NCI-H1694 treated with DMSO at 0.1 percent for 48 hours (cell line): ENCODE measurements at regions not wholly inside any gene's neighbourhood (a gene's known extent, or its start where the extent isn't known, plus 50 kb on each side); places are given as distances from the start of the nearest gene placed in this dataset.
A peak's percentile ranks its signal among the peaks of the same experiment; 100 is the strongest.

Experiments
- DNase-seq: peaks from one replicate; lab custom pipeline; 2025; lab: John Stamatoyannopoulos, UW

DNA sequence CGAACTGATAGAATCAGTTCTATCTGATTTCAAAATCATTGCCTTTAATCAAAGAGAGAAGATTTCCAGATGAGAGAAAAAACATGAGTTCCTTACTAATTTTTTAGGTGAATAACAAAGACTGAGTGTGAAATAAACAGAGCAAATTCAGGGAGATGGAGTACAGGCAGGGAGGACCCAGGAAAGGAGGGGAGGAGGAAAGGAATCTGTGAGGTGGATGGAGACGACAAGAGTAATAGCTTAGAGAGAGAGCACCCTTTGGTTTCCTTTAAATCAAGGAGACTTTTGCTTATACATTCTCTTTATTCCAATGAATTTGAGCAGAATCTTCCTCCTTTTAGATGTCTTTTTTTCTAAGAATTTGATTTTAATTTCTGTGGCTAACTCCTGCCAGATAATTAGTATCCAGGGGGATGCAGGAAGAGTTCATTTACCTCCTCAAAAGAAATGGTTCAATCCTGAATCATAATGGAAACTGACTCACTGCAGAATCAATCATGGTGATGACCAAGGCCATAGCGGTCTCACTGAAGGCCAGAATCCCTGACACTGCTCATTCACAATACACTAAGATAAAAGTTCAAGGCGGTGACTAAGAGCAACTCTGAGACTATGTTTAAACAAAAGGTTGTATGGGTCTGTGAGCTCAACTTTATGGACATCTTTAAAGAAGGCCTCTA is 234.0 kb upstream of the ZC3H12C start:
- no peak for DNase-seq

DNA sequence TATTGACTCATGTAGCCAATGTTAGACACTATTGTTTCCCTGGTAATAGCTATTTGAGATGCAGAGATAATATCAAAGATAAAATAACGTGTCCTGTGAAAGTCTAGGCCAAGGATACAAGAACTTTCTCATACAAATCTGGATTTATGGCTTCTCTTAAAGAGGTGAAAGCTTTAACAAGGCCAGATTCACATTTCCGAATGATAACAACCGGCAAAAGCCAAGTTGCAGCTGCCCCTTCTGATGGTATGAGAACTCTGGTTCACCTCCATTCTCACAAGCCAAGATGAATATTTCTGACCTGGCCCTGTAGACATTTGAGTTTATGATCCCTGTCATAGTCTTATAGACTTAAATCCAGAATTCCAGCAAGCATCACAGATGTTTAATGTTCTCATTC is 230.4 kb upstream of the ZC3H12C start:
- DNase-seq = no peak

DNA sequence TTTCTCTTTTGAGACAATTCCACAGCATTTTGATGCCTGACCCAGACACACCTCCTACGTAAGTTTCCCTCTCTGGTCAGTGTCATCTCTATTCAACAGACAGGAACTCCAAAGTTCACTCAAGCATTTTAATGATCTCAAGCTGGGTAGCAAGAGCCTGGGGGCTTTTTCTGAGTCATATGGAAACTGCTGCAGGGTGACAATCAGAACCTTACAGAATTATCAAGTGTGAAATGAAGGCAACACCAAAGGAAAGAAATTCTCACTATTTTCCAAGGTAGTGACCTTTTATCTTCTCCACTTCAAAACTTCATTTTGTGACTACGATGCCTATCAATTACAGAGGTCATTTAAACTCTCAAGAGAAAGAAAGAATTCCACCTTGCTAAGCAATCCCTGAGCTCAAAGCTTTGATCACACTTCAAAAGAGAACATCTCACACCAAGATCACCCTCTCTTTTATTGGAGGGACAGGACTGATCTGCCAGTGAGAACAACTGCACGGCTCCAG is 229.0 kb upstream of the ZC3H12C start:
- DNase-seq = no peak

DNA sequence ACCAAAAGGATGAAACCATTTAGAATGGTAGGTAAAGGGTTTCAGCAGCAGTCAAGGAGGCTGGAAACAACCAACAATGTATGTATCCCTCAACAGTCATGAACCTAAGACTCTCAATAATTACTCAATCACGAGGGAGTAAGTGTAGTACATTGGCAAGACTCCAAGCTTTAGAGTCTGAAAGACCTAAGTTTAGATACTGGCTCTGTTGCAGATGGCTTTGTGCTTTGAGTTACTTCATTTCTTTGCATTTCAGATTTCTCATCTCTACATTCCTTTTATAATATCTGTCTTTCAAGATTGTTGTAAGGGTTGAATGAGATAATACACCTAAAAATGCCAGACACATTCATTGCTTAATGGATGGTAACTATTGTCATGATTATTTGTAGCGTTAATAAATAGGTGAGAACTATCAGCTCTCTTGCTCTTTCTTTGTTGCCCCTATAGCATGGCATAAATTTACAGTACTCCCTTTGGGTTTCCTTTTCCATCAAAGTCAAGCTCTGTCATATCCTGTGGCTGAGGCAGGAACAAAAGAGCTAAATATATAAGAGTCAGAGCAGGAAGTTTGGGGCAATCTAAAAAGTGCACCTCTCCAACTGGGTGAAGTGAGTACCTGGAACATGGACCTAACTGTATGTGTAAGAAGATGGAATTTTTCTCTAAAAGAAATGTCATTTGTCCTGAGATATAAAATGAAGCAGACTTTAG is 228.2 kb upstream of the ZC3H12C start:
- DNase-seq = no peak

DNA sequence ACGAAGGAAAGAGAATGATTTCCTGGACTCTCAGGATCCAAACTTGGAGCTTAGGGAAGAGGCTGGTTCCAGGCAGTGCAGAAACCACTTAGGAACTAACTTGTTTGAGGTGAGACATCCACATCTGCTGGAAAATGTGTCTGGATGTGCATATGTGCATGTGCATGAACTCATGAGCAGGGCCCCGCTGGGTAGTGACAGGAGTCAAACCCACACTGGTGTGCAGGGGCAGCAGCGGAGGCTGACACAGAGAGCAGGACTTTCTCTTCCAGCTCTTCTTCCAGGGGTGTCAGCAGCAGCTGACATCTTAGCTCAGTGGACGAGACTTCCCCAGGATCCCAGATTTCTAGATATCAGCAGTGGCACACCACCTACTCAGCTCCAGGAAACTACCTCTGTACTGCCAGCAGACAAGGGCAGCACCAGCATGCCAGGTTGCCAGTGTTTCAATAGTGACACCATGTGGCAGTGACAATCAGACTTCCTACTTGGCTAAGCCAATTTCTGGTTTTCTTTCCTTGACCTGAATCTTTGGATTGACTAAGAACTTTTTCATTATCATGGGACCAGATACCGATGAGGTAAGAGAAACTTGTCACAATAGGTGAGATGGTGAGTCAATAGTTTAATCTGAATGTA is 227.5 kb upstream of the ZC3H12C start:
- peak; percentile 8 for DNase-seq

DNA sequence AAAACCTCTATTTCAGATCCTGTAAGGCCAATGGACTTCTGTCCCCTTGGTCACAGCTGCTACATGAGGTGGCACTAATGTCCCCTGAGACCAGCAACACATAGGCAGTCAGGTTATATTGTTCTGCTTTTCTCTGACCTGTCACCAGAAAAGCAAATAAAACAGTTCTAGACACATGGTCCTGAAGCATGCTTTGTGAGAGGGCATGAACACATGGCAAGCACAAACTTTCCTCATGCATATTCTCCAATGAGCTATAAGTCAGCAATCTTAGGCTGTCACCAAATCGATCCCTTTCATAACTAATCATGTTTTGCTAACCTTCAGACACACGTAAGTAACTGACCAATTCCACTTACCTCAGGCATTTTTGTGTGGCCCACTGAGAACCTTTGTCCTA is 225.4 kb upstream of the ZC3H12C start:
- no peak for DNase-seq

DNA sequence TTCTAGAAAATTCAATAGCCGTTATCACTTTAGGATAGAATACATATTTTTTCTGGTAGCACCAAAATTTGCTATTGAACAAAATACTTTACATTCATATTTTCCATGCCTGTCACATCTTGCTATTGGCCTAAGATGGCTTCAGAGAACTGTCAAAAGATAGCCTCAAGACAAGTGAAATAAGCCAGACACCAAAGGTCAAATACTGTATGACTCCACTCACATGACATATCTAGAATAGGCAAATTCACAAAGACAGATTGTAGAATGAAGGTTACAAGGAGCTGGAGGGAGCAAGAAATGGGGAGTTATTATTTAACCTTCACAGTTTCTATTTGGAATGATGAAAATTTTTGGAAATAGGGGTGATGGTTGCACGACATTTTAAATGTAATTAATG is 223.7 kb upstream of the ZC3H12C start:
- no peak for DNase-seq

DNA sequence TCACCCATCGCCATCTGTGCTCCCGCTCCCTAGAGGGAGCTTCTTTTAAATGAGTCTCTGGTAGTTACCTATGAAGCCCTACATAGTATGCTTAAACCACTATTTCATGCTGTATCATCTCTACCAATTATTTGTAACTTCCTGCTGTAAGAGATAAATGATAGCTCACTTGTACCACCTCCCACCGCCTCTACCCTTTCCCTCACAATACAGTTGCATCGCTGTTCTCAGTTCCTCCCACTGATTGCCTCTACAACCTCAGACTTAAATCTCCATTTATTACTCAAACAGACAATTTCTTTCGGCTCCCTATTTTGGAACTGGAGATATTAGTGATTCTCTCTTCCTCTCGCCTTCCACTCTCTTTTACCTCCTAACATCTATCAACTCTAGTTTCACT is 222.9 kb upstream of the ZC3H12C start:
- DNase-seq = no peak

DNA sequence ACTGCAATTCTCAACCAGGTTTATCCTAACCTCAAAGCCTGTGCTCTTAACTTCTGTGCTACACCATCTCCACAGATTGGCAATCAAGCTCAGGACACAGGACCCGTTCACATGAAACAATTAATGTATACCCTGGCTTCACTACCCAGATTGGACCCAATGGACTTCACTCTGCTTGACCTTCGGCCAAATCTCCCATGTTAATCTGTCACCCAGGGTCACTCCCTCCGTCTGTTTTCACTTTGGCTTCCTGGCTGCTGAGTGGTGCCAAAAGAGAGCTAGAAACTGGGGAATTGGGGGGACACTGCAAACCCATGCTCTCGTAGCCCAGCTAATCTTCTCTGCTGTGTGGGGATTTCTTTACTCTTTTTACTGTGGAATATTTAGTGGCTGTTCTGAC is 216.1 kb upstream of the ZC3H12C start:
- DNase-seq = no peak

DNA sequence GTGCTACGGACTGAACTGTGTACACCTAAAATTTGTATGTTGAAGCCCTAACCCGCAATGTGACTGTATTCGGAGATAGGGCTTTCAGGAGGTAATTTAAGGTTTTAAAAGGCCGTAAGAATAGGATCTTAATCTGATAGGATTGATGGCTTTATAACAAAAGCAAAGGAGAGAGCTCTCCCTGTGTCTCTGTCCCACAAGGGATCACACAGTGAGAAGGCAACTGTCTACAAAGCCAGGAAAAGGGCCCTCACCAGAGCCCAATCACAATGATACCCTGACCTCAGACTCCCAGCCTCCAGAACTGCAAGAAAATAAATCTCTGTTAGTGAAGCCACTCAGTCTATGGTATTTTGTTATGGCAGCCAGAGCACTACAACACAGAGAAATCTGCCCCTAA is 208.7 kb upstream of the ZC3H12C start:
- DNase-seq = no peak

DNA sequence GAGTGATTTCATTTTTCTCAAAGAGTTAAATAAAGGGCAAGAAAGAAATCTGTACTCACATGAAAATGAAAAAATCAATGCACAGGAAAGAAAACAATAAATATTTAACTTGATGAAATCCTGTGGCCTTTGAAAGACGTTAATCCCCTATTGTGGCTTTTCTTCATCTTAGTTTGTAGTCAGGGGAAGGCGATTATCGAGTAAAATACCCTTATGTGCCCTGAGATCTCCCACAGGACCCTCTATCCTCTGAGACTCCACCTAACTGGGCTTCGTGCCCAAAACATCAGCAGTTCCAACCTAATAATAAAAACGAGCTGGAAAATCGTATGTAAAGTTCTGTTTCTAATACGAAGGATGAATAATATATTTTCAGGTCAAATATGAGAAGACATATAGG is 208.2 kb upstream of the ZC3H12C start:
- DNase-seq = no peak

DNA sequence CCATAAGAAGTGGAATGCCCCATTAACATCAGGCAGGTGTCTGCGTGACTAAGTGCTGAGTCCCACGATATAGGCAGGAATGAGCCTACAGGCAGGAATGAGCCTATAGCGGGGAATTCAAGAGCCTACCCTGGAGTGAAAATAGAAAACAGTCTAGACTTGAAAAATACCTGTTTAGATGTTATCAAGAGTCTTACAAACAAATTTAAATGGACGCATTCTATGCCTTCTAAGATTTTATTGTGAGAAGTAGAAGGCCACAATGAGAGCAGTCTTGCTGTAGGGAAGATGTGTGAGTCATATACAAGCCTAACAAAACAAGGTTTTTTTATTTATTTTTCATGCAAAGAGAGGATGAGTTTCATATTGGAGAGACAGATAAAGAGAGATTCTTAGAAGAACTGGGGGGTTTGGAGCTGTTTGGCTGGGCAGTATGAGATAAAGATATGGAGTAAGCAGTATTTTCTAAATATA is 200.8 kb upstream of the ZC3H12C start:
- DNase-seq = no peak

DNA sequence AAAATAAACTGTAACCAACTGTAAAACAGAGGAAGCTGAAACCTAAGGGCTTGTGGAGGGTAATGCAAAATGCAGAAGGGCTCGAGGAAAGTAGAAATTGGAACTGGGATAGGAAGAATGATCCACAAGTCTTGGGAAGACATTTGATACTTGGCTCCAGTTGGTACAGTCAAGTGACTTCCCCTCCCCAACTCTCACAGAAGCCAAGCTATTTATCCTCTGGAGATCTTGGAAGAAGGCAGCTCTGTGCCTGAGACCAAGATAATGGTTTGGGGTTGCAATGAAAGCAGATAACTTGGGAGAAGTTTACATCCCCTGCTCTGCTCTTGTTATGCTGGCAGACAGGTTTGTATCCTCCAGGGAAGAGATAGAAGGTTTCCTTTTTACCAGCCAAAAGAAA is 198.9 kb upstream of the ZC3H12C start:
- no peak for DNase-seq

DNA sequence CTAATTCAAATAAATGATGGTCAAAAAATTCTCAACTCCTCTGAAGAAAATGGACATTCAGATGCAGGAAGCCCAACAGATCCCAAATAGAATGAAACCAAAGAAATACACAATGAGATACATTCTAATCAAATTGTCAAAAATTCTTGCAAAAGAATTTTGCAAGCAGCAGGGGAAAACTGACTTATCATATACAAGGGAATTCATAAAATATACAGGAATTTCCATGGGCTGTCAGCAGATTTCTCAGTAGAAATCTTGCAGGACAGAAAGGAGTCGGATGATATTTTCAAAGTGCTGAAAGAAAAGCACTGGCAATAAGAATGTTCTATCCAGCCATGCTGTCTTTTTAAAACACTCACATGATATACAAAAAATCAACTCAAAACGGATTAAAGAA is 194.6 kb upstream of the ZC3H12C start:
- DNase-seq = no peak

DNA sequence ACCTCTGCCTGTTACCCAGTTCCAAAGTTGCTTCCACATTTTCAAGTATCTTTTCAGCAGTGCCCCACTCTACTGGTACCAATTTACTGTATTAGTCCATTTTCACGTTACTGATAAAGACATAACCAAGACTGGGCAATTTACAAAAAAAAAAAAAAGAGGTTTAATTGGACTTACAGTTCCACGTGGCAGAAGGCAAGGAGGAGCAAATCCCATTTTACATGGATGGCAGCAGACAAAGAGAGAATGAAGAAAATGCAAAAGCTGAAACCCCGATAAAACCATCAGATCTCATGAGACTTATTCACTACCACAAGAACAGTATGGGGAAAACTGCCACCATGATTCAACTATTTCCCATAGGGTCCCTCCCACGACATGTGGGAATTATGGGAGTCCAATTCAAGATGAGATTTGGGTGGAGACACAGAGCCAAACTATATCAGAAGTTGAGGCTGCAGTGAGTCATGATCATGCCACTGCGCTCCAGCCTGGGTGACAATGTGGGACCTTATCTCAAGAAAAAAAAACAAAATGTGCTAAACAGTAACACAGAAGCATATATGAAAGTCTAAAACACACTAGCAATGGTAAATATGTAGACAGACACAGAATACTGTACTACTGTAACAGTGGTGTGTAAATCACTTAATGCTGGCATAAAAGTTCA is 190.3 kb upstream of the ZC3H12C start:
- no peak for DNase-seq

DNA sequence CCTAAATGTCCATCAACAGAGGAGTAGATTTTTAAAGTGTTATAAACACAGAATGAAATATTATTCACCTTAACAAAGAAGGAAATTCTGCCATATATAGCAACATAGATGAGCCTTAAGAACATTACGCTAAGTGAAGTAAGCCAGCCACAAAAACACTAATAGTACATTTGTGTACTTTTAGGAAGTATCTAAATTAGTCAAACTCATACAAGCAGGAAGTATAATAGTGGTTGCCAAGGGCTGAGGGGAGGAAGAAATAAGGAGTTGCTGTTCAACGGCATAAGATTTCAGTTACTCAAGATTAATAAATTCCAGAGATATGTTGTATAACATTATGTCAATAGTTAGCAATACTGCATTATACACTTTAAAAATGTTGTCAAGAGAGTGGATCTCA is 181.7 kb upstream of the ZC3H12C start:
- no peak for DNase-seq

DNA sequence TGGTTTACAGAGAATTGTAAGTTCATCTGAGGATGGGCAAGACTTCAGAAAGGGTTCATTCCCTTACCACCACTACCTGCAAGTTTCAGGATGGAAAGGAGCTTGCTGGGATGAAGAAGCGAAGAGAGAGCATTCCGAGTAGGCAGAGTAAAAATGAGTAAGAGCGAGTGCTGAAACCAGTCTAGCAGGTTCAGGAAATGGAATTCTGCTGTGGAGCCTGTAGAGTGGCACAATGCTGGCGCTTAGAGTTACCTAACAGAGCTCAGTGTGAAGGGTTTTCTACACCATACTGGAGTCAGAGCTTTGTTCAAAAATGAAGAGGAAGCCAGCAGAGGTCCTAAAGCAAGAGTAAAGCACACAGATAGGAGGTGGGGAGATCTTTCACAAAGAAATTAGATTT is 179.2 kb upstream of the ZC3H12C start:
- DNase-seq = no peak

DNA sequence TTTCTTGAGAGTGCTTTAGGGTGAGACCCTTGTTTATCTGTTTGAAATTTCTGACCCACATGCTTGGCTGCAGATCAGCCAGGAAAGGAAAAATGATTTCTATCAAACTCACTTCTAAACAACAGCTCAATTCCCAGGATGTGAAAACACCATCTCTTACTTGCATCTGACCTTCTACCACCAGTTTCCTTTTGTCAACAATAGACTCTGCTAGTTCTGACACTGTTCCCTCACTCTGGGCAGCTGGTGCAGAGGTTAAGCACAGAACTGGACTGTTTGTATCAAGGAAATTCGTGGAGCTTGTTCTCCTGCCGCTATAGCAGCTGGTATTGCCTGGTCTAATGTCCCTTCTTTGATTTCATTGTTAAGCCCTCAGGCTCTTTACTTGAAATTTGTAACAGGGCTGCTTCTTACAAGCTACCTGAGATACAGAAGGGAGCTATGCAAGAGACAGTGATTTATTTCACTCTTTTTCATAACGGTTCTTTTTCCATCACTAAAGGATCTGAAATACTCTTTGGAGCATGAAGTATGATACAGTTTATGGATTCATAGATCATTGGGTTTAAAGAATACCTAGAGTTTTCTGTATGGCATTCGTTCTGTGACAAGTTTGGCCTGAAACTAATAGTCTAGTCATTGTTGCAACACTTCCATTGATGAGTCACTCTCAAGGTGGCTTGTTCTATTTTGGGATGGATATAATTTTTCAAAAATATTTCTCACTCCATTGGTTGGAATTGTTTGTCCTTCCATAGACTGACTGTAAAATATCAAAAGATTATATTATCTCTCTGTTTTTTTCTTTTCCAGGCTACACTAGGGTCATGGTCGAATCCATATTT is 178.2 kb upstream of the ZC3H12C start:
- DNase-seq = no peak

DNA sequence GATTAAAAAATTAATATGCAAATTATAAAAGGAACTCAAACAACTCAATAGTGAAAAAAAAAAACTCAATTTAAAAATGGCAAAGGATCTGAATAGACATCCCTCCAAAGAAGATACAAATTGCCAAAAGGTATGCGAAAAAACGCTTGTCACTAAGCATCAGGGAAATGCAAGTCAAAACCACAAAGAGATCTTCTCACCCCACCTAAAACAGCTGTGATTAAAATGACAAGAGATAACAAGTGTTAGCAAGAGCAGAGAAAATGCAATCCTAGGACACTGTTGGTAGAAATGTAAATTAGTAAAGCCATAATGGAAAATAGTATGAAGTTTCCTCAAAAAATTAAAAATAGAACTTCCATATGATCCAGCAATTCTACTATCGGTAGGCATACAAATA is 166.3 kb upstream of the ZC3H12C start:
- no peak for DNase-seq

DNA sequence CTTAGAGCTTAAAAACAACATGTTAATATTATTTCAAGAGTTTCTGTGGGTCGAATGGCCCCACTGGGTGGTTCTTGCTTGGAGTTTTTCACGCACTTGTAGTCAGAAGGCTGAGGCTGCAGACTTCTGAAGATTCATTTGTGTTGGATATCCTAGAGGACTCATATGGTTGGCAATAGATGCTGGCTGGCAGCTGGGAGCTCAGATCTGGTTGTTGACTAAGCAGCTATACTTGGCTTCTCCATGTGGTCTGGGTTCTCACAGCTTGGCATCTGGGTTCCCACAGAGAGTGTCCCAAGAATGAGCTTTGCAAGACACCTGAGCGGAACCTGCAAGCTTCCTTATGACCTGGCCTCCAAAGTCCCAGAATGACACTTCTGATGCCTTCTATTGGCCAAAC is 163.9 kb upstream of the ZC3H12C start:
- DNase-seq = no peak

DNA sequence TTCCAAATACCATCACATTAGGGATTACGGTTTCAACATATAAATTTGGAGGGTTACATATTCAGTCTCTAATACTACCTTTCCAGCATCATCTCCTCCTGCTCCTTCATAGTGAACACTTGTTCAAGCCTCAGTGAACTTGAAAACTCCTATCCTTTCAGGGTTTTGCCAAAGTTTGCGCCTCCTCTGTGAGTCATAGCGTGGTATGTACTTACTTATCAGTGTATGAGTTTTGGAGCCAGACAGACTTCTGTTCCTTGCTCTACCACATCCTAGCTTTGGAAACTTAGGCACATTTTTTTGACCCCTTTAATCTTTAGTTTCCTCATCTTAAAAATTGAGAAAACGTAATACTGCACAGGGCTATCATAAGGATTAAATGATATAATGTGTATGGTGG is 160.1 kb upstream of the ZC3H12C start:
- no peak for DNase-seq

DNA sequence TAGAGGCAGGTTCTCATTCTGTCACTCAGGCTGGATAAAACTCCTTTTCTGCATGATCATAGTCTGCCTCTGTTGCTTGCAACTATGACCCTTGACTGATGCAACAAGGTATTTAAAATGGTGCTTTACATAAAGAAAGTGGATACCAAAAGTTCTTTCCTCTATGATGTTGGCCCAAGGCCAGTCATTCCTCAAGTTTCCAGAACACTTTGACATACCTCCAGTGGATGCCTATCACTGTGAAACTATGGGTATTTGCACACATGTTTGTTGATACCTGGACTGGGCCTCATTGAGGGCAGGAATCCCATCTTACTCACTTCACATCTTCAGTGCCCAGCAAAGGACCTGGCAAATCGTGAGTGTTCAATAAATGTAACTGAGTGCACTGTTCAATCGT is 159.0 kb upstream of the ZC3H12C start:
- DNase-seq = no peak
